Esophagus muscularis mucosa (tissue), 3 donors: ENCODE measurements at regions not wholly inside any gene's neighbourhood (a gene's known extent, or its start where the extent isn't known, plus 50 kb on each side); places are given as distances from the start of the nearest gene placed in this dataset.

Experiments used
- POLR2A ChIP-seq: fragments of 450-650 bp; IDR thresholded peaks from one replicate; pipeline ENCODE4 v1.6.1; 2017; ENCODE audit warnings: antibody characterized with exemption, moderate library complexity, mild to moderate bottlenecking, low read depth
- POLR2AphosphoS5 ChIP-seq, 2 donors: sonication (generic); formaldehyde crosslinking; IDR thresholded peaks; one replicate each; pipeline ENCODE4 v1.6.1; 2017; ENCODE audit warnings: antibody characterized with exemption in 2 of 2
- TF ChIP-seq, protein P1 (sequence below), 3 experiments: fragments of 200-600 bp in 2 of 3; fragments of 450-650 bp in 1 of 3; sonication (generic) in 2 of 3; IDR thresholded peaks; one replicate each; pipeline ENCODE4 v1.5.1; 2017 to 2019; ENCODE audit warnings: antibody characterized with exemption in 3 of 3, mild to moderate bottlenecking in 2 of 3, moderate library complexity in 1 of 3

DNA sequence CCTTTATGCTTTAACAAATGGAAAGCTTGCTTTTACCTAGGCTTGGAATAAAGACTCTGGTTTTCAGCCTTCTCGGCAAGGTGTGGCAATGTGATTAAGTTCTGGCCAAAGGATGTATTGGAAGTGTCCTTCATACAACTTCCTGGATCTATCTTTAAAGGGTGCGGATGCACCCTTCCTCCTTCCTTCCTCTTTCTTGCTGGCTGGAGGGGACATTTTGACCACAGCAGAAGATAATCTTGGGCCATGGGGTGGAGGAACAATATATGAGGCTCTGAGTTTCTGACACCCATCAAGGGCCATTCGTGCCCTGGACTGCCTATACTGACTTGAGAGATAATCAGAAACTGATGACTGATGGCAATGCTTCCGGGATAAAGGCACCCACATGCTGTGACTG lies 145.7 kb downstream of the ACER2 start:
- TF ChIP-seq, protein P1, sequence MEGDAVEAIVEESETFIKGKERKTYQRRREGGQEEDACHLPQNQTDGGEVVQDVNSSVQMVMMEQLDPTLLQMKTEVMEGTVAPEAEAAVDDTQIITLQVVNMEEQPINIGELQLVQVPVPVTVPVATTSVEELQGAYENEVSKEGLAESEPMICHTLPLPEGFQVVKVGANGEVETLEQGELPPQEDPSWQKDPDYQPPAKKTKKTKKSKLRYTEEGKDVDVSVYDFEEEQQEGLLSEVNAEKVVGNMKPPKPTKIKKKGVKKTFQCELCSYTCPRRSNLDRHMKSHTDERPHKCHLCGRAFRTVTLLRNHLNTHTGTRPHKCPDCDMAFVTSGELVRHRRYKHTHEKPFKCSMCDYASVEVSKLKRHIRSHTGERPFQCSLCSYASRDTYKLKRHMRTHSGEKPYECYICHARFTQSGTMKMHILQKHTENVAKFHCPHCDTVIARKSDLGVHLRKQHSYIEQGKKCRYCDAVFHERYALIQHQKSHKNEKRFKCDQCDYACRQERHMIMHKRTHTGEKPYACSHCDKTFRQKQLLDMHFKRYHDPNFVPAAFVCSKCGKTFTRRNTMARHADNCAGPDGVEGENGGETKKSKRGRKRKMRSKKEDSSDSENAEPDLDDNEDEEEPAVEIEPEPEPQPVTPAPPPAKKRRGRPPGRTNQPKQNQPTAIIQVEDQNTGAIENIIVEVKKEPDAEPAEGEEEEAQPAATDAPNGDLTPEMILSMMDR (IDR thresholded peaks at IDR 0.05): no peak
- TF ChIP-seq POLR2A (no peak), POLR2AphosphoS5 (IDR thresholded peaks at IDR 0.05) (no peak)
